Stimulated activated CD4-positive, alpha-beta T cell treated with anti-CD3 and anti-CD28 coated beads, TNF-alpha, amount 100 ng/mL, for 4 hours (primary cell): ENCODE measurements at regions not wholly inside any gene's neighbourhood (a gene's known extent, or its start where the extent isn't known, plus 50 kb on each side); places are given as distances from the start of the nearest gene placed in this dataset.
"Not testable (repeated sequence)": the region's sequence is repeated elsewhere in the genome, so short reads cannot be mapped to it uniquely, and the experiment has no call there.

Experiments used
- DNase-seq, 3 experiments: peaks; one replicate each; pipeline ENCODE4 v3.0.0-alpha.2; 2020; ENCODE audit warnings: low read depth in 3 of 3

DNA sequence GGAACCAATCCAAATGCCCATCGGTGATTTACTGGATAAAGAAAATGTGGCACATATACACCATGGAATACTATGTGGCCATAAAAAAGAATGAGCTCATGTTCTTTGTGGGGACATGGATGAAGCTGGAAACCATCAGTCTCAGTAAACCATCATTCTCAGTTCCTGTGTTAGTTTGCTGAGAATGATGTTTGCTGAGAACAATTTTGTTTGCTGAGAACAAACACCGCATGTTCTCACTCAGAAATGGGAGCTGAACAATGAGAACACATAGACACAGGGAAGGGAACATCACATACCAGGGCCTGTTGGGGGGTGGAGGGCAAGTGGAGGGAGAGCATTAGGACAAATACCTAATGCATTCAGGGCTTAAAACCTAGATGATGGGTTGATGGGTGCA, 185.5 kb downstream of the ANXA1 start:
- DNase-seq: not testable (repeated sequence)

DNA sequence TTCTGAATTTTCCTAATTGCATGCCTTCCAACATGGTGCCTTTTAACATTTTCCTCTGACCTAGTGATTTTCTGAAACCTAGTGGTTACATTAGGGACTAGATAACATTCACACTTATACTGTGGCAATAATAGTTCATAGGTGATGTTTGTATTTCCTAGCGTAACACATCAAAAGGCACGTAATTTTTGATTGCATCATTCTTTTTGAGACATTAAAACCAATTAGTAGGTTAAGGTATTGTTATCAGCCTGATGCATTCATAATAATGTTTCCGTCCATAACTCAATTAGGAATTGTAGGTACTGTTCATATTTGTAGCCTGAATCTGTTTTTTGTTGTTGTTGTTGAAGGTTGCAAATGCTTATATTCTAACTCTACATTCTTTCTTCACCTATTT, 192.4 kb downstream of the ANXA1 start:
- no peak for DNase-seq

DNA sequence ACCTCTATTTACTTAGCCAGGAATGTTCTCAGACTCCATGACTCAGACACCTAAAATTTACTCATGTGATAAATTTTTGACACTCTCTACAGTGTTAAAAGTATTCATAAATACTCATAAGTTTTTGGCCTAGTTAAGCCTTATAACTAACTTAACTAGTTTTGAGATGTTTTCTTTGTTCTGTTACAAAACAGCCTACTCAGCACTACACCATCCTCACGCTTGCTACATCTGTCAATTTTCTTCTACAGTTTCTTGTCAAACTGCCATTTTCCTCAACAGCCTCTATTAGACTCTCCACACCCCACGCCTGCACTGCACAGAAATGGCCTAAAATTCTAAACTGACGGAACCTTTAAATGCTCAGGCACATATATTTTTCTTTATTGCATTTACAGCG, 195.5 kb downstream of the ANXA1 start:
- DNase-seq: no peak

DNA sequence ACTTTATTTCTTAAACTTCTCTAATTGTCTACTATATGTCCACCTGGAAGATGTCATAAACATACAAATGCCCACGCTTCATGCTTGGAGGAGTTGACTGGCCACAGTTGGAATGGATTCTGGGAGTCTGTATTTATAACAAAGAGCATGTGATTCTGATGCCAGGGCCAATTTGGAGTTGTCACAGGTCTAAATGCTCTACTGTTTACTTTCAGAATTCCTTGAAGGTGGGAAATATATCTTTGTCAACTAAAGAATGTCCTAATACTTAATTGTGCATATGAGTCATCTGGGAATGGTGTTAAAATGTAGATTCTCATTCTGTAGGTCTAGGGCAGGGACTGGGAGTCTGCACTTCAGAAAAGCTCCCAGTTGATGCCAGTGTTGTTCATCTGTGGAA, 196.1 kb downstream of the ANXA1 start:
- no peak for DNase-seq

DNA sequence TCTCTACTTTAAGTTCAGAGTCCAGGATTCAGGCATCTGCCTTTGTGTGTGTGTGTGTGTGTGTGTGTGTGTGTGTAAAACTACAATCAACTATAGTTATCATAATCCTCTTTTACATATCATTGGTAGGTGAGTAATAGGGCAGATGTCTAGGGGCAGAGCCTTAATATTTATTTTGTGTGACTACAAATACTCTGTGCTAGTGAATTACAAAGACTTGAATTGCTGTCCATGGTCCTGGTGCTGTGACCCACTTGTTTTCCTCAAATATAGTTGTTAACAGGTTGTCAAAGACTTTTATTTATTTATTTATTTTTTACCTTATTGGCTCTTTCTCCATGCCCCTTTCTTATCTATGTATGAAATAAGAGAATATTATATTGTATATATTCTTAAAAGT, 196.8 kb downstream of the ANXA1 start:
- no peak for DNase-seq

DNA sequence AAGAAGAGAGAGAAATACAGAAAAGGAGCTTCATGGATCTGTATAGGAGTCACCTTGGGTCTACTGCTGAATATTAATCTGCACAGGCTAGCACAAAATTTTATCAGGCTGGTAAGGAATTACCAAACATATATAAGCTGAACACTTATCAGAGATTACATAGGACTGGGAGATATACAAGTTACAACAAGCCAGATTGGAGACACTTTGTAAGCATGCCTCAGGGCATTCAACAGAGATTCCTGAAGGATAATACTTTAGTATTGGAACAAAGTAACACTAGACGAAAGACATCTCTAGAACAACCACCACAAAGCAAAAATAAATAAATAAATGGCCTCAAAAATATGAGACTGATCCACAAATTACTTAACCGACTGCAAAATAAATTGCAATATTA, 197.8 kb downstream of the ANXA1 start:
- DNase-seq: no peak

DNA sequence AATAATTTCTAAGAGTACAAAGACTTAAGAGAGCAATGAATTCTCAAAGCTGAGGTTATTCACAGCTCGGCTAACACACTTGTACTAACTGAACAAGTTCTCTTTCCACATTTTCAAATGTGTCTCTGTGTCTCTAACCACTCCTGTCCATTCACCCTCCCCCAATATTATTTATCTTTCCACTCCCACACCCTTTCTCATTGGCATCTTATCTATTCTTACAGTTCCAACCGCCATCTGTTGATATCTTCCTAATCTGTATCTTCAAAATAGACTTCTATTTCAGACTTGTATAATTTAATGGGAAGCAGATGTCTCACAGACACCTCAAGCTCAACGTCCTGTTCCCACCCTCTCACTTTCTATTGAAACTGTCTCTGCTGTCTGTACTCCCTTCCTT, 205.9 kb downstream of the ANXA1 start:
- DNase-seq: no peak

DNA sequence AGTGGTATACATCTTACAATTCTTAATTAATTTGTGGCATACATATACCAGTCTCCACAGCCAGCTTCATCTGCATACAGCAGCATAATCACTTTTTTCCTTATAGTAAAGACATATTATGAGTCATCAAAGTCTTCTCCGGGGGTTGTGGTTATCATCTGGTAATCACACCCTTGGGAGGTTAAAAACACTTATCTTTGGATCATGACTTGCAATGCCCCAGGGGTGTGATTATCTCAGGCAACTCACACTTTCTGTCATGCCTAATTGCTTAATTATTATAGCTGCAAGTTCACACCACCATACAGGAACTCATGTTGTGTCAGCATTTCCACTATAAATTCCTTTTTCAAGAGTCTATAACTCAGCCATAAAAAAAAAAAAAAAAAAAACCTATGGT, 218.4 kb downstream of the ANXA1 start:
- DNase-seq: no peak

DNA sequence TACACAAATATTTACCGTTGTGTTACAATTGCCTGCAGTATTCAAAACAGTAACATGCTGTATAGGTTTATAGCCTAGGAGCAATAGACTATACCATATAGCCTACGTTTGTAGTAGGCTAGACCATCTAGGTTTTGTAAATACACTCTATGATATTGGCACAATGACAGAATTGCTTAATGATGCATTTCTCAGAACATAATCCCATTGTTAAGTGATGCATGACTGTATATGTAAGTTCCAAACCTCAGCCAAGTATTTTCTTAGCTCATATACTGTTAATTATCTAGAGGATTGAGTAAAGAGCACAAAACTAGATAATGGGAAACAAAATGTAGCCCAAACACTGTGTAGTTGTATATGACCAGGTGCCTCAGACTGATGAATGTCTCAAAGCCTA, 220.1 kb downstream of the ANXA1 start:
- DNase-seq: no peak

DNA sequence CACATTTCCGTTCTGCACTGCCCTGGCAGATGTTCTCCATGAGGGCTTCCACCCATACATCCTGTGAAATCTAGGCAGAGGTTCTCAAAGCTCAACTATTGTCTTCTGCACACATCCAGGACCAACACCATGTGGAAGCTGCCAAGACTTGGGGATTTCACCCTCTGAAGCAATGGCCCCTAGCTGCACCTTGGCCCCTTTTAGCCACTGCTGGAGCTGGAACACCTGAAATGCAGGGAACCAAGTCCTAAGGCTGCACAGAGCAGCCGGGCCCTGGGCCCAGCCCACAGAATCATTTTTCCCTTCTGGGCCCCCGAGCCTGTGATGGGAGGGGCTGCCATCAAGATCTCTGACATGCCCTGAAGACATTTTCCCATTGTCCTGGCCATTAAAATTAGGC, 228.7 kb downstream of the ANXA1 start:
- DNase-seq: no peak

DNA sequence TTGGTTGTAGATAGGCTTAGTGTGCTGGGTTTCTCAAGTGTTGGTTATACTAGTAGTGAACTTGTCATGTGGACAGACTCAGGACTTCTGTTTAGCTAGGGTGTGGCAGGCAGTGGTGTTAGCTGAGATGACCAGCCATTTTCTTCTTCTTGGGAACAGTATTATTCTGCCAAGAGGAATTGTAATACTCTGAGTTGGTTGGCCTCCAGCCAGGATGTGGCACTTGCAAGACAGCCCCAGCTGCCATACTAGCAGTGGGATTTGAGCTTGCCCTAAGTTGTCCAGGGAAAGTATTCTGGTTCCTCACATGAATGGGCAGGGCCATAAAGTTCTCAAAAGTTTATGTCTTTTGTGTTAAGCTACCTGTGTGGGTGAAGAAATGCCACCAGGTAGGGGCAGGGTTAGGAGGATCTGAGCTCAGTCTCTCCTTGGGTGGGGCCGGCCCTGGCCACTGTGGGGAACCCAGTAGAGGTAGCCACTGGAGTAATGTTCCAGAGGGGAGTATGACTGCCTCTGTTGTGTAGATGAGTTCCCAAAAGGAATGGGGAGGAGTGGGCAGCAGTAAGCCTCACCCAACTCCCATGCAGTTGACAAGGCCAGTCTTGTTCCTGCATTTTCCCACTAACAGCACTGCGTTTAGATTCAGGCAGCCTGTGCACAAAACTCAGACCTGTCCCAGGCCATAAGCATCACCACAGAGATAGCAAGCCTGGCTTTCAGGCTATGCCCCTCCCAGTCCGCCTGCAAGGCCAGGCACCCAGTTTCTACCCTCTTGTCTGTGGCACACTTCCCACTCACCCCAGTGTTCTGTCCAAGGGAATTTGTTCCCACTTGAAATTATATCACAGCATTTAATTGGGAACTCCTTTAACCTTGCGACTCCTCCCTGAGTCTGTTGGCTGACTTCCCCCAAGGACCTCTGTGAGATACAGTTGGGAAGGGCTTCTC, 250.7 kb downstream of the ANXA1 start:
- no peak for DNase-seq

DNA sequence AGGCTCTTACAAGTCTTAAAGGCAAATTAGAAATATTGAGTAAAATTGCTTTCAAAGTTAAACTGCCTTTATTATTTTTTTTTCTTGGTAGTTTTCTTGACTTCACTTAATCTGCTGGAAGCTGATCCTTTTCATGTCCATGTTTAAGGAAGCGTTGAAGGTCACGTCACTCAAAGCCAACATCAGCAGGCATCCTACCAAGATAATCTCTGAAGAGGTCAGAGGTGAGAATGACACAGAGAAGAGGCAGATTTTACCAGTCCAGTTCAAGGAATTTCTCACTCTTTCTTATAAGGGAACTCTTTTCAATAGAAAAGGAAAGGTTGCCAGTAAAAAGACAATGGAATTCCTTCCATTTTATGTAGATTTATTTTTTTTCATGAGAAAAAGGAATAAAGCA, 259.8 kb downstream of the ANXA1 start:
- DNase-seq: no peak

DNA sequence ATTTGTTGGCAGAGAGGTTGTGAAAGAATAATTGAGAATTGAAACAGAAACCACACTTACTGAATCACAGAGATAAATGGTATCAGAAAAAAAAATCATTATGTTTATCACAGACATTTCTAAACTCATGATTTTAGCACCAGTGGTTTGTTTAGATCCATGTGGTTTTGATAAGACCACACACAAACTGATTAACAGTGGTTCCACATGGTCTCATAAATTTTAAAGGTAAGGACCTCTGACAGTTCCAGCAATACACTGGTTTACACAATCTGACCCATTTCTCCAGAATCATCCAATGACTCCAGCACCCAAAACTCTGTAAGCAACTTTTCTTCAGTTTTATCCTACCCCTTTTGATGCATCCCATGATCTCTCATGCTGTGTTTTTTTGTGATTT, 261.2 kb downstream of the ANXA1 start:
- DNase-seq: no peak

DNA sequence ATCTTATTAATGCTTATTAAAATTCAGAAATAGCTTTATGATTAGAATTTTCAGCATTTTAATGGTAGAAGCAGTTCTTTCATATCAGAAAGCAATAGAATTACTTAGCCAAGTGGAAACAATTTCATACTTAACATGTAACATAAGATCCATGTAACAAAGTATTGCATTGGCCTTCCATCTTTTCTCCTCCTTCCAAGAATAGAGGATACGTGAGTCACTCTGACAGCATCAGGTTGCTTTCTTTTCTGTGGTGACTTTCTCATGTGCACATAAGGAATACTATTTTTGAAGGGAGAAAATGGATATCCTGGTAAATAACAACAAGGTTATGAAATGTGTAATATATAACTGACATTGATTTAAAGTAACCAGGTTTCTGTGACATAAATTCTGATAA, 272.2 kb downstream of the ANXA1 start:
- no peak for DNase-seq

DNA sequence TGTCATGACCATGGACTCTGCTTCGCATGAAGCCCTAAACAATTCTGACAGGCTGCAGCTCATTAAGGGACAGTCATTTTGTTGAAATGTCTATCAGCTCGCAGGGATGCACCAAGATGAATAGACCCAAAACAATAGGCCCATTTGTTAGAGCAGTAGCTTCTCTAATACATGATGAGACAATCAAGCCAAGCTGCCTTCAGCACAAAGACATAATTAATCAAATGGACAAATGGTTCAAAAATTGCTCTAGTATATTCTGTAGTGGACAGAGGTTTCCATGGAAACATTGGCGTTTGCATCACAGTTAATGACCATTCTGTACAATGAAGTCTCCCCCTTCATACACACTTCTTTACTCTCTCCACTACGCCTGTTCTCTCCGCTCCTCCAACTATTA, 274.6 kb downstream of the ANXA1 start:
- no peak for DNase-seq

DNA sequence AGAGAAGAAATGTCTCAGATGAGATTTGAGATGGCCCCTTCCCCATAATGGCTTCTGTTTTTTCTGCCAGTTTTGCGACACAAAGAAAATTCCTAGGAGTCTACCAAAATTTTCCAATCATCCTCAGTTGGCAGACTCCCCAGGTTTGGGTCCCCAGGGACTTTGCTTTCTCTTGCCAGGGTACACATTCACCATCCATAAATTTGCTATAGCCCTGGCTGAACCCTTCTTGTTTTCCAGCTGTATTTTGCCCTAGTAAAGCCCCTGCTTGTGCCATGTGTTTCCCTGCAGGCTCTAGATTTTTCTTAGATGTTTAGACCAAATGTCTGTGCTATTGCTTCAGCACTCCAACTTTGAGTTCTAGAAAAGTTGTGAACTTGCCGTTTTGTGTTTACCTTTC, 283.2 kb downstream of the ANXA1 start:
- DNase-seq: no peak

DNA sequence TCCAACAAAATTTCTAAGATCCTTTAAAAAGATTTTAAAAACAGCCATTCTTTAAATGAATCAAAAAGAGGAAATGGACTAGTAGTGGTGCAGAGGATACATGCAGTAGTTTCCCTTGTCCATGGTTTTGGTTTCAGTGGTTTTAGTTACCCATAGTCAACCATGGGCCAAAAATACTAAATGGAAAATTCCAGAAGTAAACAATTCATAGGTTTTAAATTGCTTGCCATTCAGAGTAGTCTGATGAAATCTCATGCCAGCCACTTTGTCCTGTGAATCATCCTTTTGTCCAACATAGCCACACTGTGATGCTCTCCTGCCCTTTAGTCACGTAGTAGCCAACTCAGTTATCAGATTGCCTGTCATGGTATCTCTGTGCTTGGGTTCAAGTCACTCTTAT, 286.1 kb downstream of the ANXA1 start:
- DNase-seq: no peak

DNA sequence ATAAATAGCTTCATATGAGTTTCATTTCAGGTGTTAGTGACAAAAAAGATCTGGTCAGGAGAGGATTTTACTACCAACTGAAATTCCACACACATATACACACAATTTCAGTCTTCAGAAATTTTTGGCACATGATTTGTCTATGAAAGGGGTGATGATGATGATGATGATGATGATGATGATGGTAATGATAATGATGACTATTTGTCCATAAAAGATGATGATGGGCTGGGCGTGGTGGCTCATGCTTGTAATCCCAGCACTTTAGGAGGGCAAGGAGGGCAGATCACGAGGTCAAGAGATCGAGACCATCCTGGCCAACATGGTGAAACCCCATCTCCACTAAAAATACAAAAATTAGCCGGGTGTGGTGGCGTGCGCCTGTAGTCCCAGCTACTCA, 288.2 kb downstream of the ANXA1 start:
- not testable (repeated sequence) for DNase-seq

DNA sequence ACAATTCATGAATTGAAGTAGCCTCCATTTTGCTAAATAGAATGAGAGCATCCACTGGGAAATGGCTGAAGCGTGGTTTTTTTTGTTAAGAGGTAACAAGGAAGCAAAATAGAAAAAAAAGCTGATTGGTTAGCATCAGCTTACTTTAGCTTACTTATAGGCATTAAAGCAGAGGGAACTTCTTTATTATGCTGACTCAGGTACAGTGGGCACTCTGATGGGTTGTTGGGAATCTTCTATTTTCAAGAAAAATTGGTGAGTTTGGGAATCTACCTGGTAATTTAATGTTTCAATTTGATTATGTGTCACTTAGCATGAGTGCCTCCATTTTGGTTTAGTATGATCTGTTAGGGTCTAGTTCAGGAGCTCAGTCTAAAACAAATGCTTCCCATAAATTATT, 289.6 kb downstream of the ANXA1 start:
- DNase-seq: no peak

DNA sequence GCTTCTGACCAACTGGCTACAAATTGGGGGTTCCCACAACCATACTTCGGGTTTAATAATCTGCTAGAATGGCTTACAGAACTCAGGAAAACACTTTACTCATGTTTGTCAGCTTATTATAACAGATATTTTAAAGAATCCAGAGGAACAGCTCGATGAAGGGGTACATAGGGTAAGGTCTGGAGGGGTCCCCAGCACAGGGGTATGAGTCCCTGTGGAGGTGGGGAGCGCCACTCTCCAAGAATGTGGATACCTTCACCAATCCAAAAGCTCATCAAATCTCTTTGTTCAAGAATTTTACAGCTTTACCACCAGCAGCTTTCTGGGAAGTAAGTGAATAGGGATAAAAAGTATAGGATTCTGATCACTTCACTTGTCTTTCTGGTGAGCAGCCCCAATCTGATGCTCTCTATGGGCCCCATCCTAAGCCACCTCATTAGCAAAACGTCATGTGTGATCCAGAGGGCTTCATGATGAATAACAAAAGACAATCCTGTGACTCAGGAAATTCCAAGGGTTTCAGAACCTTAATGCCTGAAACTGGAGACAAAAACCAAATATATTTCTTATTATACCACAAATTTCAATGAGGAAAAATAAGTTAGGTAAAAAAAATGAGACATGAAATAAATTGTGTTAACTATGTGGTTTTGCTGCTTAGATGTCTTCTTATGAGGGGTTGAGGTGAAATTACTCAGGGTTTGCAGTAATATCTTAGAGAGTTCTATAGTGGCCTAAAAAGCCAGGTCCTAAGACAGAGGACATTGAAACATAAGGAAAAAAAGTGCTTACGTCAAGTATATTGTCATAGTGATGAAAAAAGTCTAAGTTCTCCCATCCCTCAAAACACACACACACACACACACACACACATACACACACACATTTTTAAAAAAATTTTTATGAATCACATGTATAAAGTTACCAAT, 290.5 kb downstream of the ANXA1 start:
- DNase-seq: no peak

DNA sequence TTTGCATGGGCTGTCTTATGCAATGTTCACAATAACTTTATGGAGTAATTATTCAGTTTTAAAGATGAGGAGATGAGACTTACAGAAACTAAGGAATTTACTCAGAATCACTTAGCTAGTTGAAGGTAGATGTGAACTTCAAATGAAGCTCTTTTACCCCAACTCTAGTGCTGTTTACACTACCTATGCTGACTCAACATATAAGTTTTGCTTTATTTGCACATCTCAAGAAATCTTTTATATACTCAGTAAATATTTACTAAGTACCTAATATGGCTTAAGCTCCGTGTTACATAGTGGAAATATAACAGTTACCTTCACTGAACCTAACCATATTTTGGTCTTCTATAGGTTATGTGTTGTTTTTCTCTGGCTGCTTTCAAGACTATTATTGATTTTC, 293.2 kb downstream of the ANXA1 start:
- DNase-seq: no peak

DNA sequence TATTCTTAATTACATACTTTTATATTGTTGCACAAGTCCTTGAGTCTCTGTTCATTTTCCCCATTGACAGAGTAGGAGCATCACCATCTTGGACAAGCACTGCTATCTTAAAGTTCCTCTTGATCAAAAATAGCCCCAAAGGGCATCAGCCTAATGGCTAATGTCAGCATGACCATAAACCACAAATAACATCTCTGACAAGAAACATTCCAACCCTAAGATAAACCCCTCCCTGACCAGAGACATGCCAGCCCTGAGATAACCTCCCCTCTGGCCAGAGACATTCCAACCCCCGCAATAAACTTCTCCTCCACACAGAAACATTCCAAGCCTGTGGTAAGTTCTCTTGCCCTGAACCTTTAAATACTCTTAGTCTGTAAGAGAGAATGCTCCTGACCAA, 293.7 kb downstream of the ANXA1 start:
- not testable (repeated sequence) for DNase-seq

DNA sequence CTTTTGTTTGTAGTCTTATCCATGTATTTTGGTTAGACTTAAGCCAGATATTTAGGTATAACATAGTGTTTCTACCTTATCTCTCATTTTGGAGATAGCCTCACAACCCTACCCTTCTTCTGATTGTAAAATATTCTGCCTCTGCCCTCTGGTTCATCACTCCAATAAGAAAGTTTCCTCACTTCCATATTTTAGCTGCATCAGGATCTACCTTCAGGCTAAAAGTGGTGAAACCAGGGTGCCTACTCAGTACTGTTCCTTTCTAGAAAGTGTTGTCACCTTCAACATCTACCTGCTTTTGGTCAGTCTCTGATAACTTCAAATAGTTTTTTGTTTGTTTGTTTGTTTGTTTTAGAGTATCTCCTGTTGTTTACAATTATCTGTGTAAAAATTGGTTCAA, 294.6 kb downstream of the ANXA1 start:
- no peak for DNase-seq
